Medulla oblongata (tissue), 1 donor: ENCODE measurements at regions not wholly inside any gene's neighbourhood (a gene's known extent, or its start where the extent isn't known, plus 50 kb on each side); places are given as distances from the start of the nearest gene placed in this dataset.

Experiments
- DNase-seq: peaks from one replicate; pipeline ENCODE4 v3.0.0-alpha.2; 2015; ENCODE audit errors: extremely low spot score

GRCh38 chr13:69423844-69424243, 683.8 kb upstream of the ATXN8OS start:
- no peak for DNase-seq

- no peak for DNase-seq
Measured at GRCh38 chr13:69418319-69418718, 689.3 kb upstream of the ATXN8OS start.

GRCh38 chr13:69410761-69411160, 696.9 kb upstream of the ATXN8OS start:
- DNase-seq: no peak

- no peak for DNase-seq
Measured at GRCh38 chr13:69391756-69392155, 715.9 kb upstream of the ATXN8OS start.

- no peak for DNase-seq
Measured at GRCh38 chr13:69389899-69390298, 717.7 kb upstream of the ATXN8OS start.

GRCh38 chr13:69373747-69374425, 733.7 kb upstream of the ATXN8OS start:
- no peak for DNase-seq

- DNase-seq: no peak
Measured at GRCh38 chr13:69363360-69363759, 744.3 kb upstream of the ATXN8OS start.

- no peak for DNase-seq
Measured at GRCh38 chr13:69331245-69331644, 776.4 kb upstream of the ATXN8OS start.

GRCh38 chr13:69324090-69324886, 783.3 kb upstream of the ATXN8OS start:
- no peak for DNase-seq

- no peak for DNase-seq
Measured at GRCh38 chr13:69319656-69320055, 788.0 kb upstream of the ATXN8OS start.

GRCh38 chr13:69315039-69315438, 792.6 kb upstream of the ATXN8OS start:
- no peak for DNase-seq

GRCh38 chr13:69306766-69307165, 800.9 kb upstream of the ATXN8OS start:
- no peak for DNase-seq

GRCh38 chr13:69300131-69300530, 807.5 kb upstream of the ATXN8OS start:
- no peak for DNase-seq

GRCh38 chr13:69296130-69296529, 811.5 kb upstream of the ATXN8OS start:
- no peak for DNase-seq

- DNase-seq: no peak
Measured at GRCh38 chr13:69292789-69293425, 814.7 kb upstream of the ATXN8OS start.

- DNase-seq: no peak
Measured at GRCh38 chr13:69291292-69291906, 816.2 kb upstream of the ATXN8OS start.

- no peak for DNase-seq
Measured at GRCh38 chr13:69288026-69288425, 819.6 kb upstream of the ATXN8OS start.

- DNase-seq: no peak
Measured at GRCh38 chr13:69287050-69287698, 820.5 kb upstream of the ATXN8OS start.

- no peak for DNase-seq
Measured at GRCh38 chr13:69283837-69284236, 823.8 kb upstream of the ATXN8OS start.

- no peak for DNase-seq
Measured at GRCh38 chr13:69283301-69283700, 824.3 kb upstream of the ATXN8OS start.

- DNase-seq: no peak
Measured at GRCh38 chr13:69280399-69280798, 827.2 kb upstream of the ATXN8OS start.

- no peak for DNase-seq
Measured at GRCh38 chr13:69279213-69279612, 828.4 kb upstream of the ATXN8OS start.
